ENCODE measurements at regions not wholly inside any gene's neighbourhood (a gene's known extent, or its start where the extent isn't known, plus 50 kb on each side); places are given as distances from the start of the nearest gene placed in this dataset.

DNA sequence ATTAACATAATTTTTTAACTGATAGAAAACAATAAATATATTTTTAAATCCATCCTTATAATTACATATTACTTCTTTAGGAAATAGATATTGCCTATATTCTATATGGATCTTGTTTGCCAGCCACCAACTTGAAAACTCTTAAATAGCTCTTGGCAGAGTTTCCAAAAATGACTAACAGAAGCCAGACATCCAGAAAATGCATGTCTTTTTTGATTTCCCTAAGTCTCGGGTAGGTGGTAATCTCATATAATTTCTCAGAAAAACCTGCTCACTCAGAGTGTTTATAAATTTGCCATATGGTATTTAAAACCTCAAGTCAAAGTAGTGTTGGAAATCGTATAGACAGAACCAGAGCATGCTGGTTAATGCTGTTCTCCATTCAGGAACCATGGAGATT lies 360.4 kb upstream of the FOXG1 start:
- H3K9me2 ChIP-seq (ENCODE audit: insufficient read depth): no peaks in the 10 kb centered on the region
- H4K20me1 ChIP-seq (ENCODE audit: insufficient read depth): no peaks in the 10 kb centered on the region
- no peak overlapping the region for H3K27ac ChIP-seq
- no peaks in the 10 kb centered on the region for H3K27me3 ChIP-seq (replicated peaks; ENCODE audit: insufficient read depth)
- no peaks in the 10 kb centered on the region for H3K36me3 ChIP-seq (ENCODE audit: low read depth)
- TF ChIP-seq EZH2phosphoT487 (IDR thresholded peaks at IDR 0.05; ENCODE audit: insufficient read depth, low read depth) (no peak), EZH2 (IDR thresholded peaks at IDR 0.05; ENCODE audit: insufficient read depth, poor library complexity, severe bottlenecking) (no peak)
- 0 to 2% methylated on average over 2 of the region's 2 CpGs for WGBS, 2 experiments (ENCODE audit: low coverage in 1 of 2, low lambda C conversion rate in 2 of 2, missing lambda C conversion rate in 2 of 2)
- H3K4me2 ChIP-seq (ENCODE audit: unreplicated experiment): no peak overlapping the region
- no peak for DNase-seq
- H3F3A ChIP-seq (ENCODE audit: insufficient read depth): no peaks in the 10 kb centered on the region
- H3K79me2 ChIP-seq (ENCODE audit: insufficient read depth): no peaks in the 10 kb centered on the region
- H3K9me3 ChIP-seq (ENCODE audit: low read depth): no peaks in the 10 kb centered on the region
- no peak overlapping the region for H3K4me3 ChIP-seq
- no peaks in the 10 kb centered on the region for H3K4me1 ChIP-seq (ENCODE audit: insufficient read depth)
- H2AFZ ChIP-seq: no peak overlapping the region
- in situ Hi-C loops (cut with MboI): no loop called here
- H3K9ac ChIP-seq: no peak overlapping the region

GRCh38 chr14:28407031-28407825 lies 359.4 kb upstream of the FOXG1 start:
- 14 to 16% methylated on average over 3 of the region's 3 CpGs for WGBS, 2 experiments (ENCODE audit: low coverage in 1 of 2, low lambda C conversion rate in 2 of 2, missing lambda C conversion rate in 2 of 2)
- H3K4me2 ChIP-seq (ENCODE audit: unreplicated experiment): no peak overlapping the region
- no peak overlapping the region for H3K9ac ChIP-seq
- no peaks in the 10 kb centered on the region for H3K79me2 ChIP-seq (ENCODE audit: insufficient read depth)
- no peaks in the 10 kb centered on the region for H3K27me3 ChIP-seq (replicated peaks; ENCODE audit: insufficient read depth)
- H3K4me3 ChIP-seq: no peak overlapping the region
- H3F3A ChIP-seq (ENCODE audit: insufficient read depth): no peaks in the 10 kb centered on the region
- H3K36me3 ChIP-seq (ENCODE audit: low read depth): no peaks in the 10 kb centered on the region
- no peak for TF ChIP-seq EZH2phosphoT487 (IDR thresholded peaks at IDR 0.05; ENCODE audit: insufficient read depth, low read depth)
- no peak for TF ChIP-seq EZH2 (IDR thresholded peaks at IDR 0.05; ENCODE audit: insufficient read depth, poor library complexity, severe bottlenecking)
- no peaks in the 10 kb centered on the region for H3K9me2 ChIP-seq (ENCODE audit: insufficient read depth)
- H3K4me1 ChIP-seq (ENCODE audit: insufficient read depth): no peaks in the 10 kb centered on the region
- H4K20me1 ChIP-seq (ENCODE audit: insufficient read depth): no peaks in the 10 kb centered on the region
- no peak for DNase-seq
- no peak overlapping the region for H2AFZ ChIP-seq
- in situ Hi-C loops (cut with MboI): no loop called here
- H3K27ac ChIP-seq: no peak overlapping the region
- no peaks in the 10 kb centered on the region for H3K9me3 ChIP-seq (ENCODE audit: low read depth)

- Histone ChIP-seq H3K4me3 (no peak overlapping the region), H3K79me2 (ENCODE audit: insufficient read depth) (no peaks in the 10 kb centered on the region), H3K9me3 (ENCODE audit: low read depth) (no peaks in the 10 kb centered on the region), H3K4me2 (ENCODE audit: unreplicated experiment) (no peak overlapping the region), H3K27ac (no peak overlapping the region), H3K9ac (no peak overlapping the region), H3K9me2 (ENCODE audit: insufficient read depth) (no peaks in the 10 kb centered on the region), H4K20me1 (ENCODE audit: insufficient read depth) (no peaks in the 10 kb centered on the region), H3K4me1 (ENCODE audit: insufficient read depth) (no peaks in the 10 kb centered on the region), H3K36me3 (ENCODE audit: low read depth) (no peaks in the 10 kb centered on the region), H2AFZ (no peak overlapping the region), H3K27me3 (replicated peaks; ENCODE audit: insufficient read depth) (no peaks in the 10 kb centered on the region), H3F3A (ENCODE audit: insufficient read depth) (no peaks in the 10 kb centered on the region)
- DNase-seq: no peak
- WGBS, 2 experiments (ENCODE audit: low coverage in 1 of 2, low lambda C conversion rate in 2 of 2, missing lambda C conversion rate in 2 of 2): 25 to 40% methylated on average over 3 of the region's 3 CpGs
- TF ChIP-seq EZH2phosphoT487 (IDR thresholded peaks at IDR 0.05; ENCODE audit: insufficient read depth, low read depth) (no peak), EZH2 (IDR thresholded peaks at IDR 0.05; ENCODE audit: insufficient read depth, poor library complexity, severe bottlenecking) (no peak)
- in situ Hi-C loops (cut with MboI): no loop called here
Observed at GRCh38 chr14:28407996-28408395, 358.6 kb upstream of the FOXG1 start.

GRCh38 chr14:28412077-28412476 lies 354.5 kb upstream of the FOXG1 start:
- Histone ChIP-seq H3K9me3 (ENCODE audit: low read depth) (no peaks in the 10 kb centered on the region), H3K4me2 (ENCODE audit: unreplicated experiment) (no peak overlapping the region), H2AFZ (no peak overlapping the region), H3F3A (ENCODE audit: insufficient read depth) (no peaks in the 10 kb centered on the region), H3K4me1 (ENCODE audit: insufficient read depth) (no peaks in the 10 kb centered on the region), H3K4me3 (no peak overlapping the region), H3K36me3 (ENCODE audit: low read depth) (no peaks in the 10 kb centered on the region), H3K27me3 (replicated peaks; ENCODE audit: insufficient read depth) (no peaks in the 10 kb centered on the region), H4K20me1 (ENCODE audit: insufficient read depth) (no peaks in the 10 kb centered on the region), H3K9ac (no peak overlapping the region), H3K9me2 (ENCODE audit: insufficient read depth) (no peaks in the 10 kb centered on the region), H3K79me2 (ENCODE audit: insufficient read depth) (no peaks in the 10 kb centered on the region), H3K27ac (no peak overlapping the region)
- 7 to 19% methylated on average over 3 of the region's 3 CpGs for WGBS, 2 experiments (ENCODE audit: low coverage in 1 of 2, low lambda C conversion rate in 2 of 2, missing lambda C conversion rate in 2 of 2)
- DNase-seq: no peak
- in situ Hi-C loops (cut with MboI): no loop called here
- TF ChIP-seq EZH2 (IDR thresholded peaks at IDR 0.05; ENCODE audit: insufficient read depth, poor library complexity, severe bottlenecking) (no peak), EZH2phosphoT487 (IDR thresholded peaks at IDR 0.05; ENCODE audit: insufficient read depth, low read depth) (no peak)
